Gastrocnemius medialis (tissue), 4 donors: ENCODE measurements at regions not wholly inside any gene's neighbourhood (a gene's known extent, or its start where the extent isn't known, plus 50 kb on each side); places are given as distances from the start of the nearest gene placed in this dataset.

Source experiments
- CTCF ChIP-seq, 5 experiments: fragments of 450-650 bp in 3 of 5; fragments of 200-600 bp in 2 of 5; sonication (generic) in 2 of 5; IDR thresholded peaks in 4 of 5; conservative IDR thresholded peaks in 1 of 5; 1 replicate in 4 of 5; 2 replicates in 1 of 5; pipeline ENCODE4 v1.5.1; 2016 to 2019; ENCODE audit warnings: antibody characterized with exemption in 5 of 5, mild to moderate bottlenecking in 3 of 5, moderate library complexity in 3 of 5
- POLR2A ChIP-seq, 2 donors: fragments of 450-650 bp; IDR thresholded peaks; one replicate each; pipeline ENCODE4 v1.6.1; 2017; ENCODE audit warnings: antibody characterized with exemption in 2 of 2, mild to moderate bottlenecking in 2 of 2, moderate library complexity in 2 of 2

- TF ChIP-seq CTCF (IDR thresholded peaks at IDR 0.05 in 4 of 5, conservative IDR thresholded peaks at IDR 0.05 in 1 of 5) = peak in 1 of 5 experiments; percentile 6
- TF ChIP-seq POLR2A (IDR thresholded peaks at IDR 0.05) = no peak
These were observed 404.1 kb downstream of the FOXA2 start for GRCh38 chr20:22180244-22180643.
